Keratinocyte (primary cell): ENCODE measurements at regions not wholly inside any gene's neighbourhood (a gene's known extent, or its start where the extent isn't known, plus 50 kb on each side); places are given as distances from the start of the nearest gene placed in this dataset.

ENCODE experiments used
- DNase-seq: peaks from one replicate; pipeline ENCODE4 v3.0.0-alpha.2; 2011; ENCODE audit warnings: low read depth, missing footprints, low spot score
- FAIRE-seq: peaks from 2 replicates; lab custom pipeline; 2011; peaks lifted over from hg19 to GRCh38; lab: Jason Lieb, UNC
- H2AFZ ChIP-seq: 2 replicates; pipeline ENCODE4 v1.6.0; 2012; ENCODE audit warnings: low read length, control low read depth, inconsistent platforms; ENCODE audit not compliant: control insufficient read depth
- H3K27ac ChIP-seq: 2 replicates; pipeline ENCODE4 v1.5.1; 2011; ENCODE audit warnings: low read length; ENCODE audit not compliant: control insufficient read depth, insufficient read depth
- H3K27me3 ChIP-seq: 3 replicates; pipeline ENCODE4 v1.6.0; 2011; ENCODE audit warnings: low read length; ENCODE audit not compliant: control insufficient read depth, insufficient read depth; ENCODE audit errors: extremely low read depth
- H3K36me3 ChIP-seq, 2 experiments: 2 replicates in 1 of 2; 3 replicates in 1 of 2; pipeline ENCODE4 v1.5.1; 2011; ENCODE audit warnings: low read length in 2 of 2, mild to moderate bottlenecking in 1 of 2; ENCODE audit not compliant: control insufficient read depth in 2 of 2, insufficient read depth in 2 of 2; ENCODE audit errors: extremely low read depth in 1 of 2
- H3K4me1 ChIP-seq: 3 replicates; pipeline ENCODE4 v1.5.1; 2011; ENCODE audit warnings: low read length; ENCODE audit not compliant: control insufficient read depth, insufficient read depth; ENCODE audit errors: extremely low read depth
- H3K4me2 ChIP-seq: 3 replicates; pipeline ENCODE4 v1.6.0; 2011; ENCODE audit warnings: low read depth, low read length; ENCODE audit not compliant: control insufficient read depth, insufficient read depth; ENCODE audit errors: extremely low read depth
- H3K4me3 ChIP-seq, 3 experiments: fragments of 200-600 bp in 1 of 3; sonication (generic) in 1 of 3; 2 replicates in 2 of 3; 3 replicates in 1 of 3; pipeline ENCODE4 v1.5.1; 2011 to 2016; ENCODE audit warnings: low read length in 3 of 3, mild to moderate bottlenecking in 3 of 3, control low read depth in 2 of 3, inconsistent platforms in 1 of 3, low read depth in 1 of 3, mixed read lengths in 1 of 3, mixed run types in 1 of 3, moderate library complexity in 1 of 3; ENCODE audit not compliant: control insufficient read depth in 2 of 3, insufficient read depth in 2 of 3; ENCODE audit errors: extremely low read depth in 1 of 3
- H3K79me2 ChIP-seq: 2 replicates; pipeline ENCODE4 v1.6.0; 2012; ENCODE audit warnings: low read length; ENCODE audit not compliant: control insufficient read depth, insufficient read depth
- H3K9ac ChIP-seq: 3 replicates; pipeline ENCODE4 v1.6.0; 2011; ENCODE audit warnings: low read length; ENCODE audit not compliant: control insufficient read depth, insufficient read depth; ENCODE audit errors: extremely low read depth
- H3K9me1 ChIP-seq: 3 replicates; pipeline ENCODE4 v1.6.0; 2011; ENCODE audit warnings: low read length; ENCODE audit not compliant: control insufficient read depth, insufficient read depth; ENCODE audit errors: extremely low read depth
- H3K9me3 ChIP-seq: 2 replicates; pipeline ENCODE4 v1.5.1; 2012; ENCODE audit warnings: low read depth, low read length; ENCODE audit not compliant: control insufficient read depth
- H4K20me1 ChIP-seq: 3 replicates; pipeline ENCODE4 v1.6.0; 2011; ENCODE audit warnings: low read length; ENCODE audit not compliant: control insufficient read depth, insufficient read depth; ENCODE audit errors: extremely low read depth
- EZH2 ChIP-seq: IDR thresholded peaks from one replicate; pipeline ENCODE4 v1.6.1; 2012; ENCODE audit warnings: inconsistent platforms, mild to moderate bottlenecking, low read length, moderate library complexity
- dilution Hi-C: fragments of 300-500 bp; cut with MboI; formaldehyde crosslinking; loops from one replicate; pipeline ENCODE4 v1.7.0; 2020; ENCODE audit warnings: low sequenced_read_pairs; ENCODE audit not compliant: extremely low pct_ligation_motif_present
- TF ChIP-seq, protein P1 (sequence below), 3 experiments: IDR thresholded peaks in 1 of 3; conservative IDR thresholded peaks in 1 of 3; optimal IDR thresholded peaks in 1 of 3; 2 replicates in 2 of 3; 3 replicates in 1 of 3; pipeline versions ENCODE3 to v1.5.1; 2011; ENCODE audit warnings: low read length in 3 of 3, mild to moderate bottlenecking in 3 of 3, moderate library complexity in 2 of 3, control low read depth in 1 of 3, inconsistent platforms in 1 of 3; ENCODE audit not compliant: insufficient read depth in 2 of 3; ENCODE audit errors: extremely low read depth in 1 of 3

DNA sequence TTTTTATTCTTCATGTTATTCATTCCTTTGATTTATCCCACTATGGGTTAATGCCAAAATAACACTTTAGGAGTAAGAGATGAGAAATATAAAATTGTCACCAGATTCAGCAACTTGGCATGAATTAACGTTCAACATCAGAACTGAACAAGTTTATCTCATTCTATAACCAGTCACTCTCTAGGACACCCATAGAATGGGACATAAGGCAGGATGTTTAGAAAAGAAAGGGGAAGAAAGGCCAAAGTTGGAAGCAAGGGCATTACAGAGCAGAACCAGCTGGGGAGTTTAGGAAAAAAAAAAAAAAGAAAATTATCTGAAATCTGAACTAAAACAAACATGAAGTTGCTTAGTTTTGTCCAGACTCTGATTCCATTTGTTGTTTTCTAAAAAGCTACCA, 211.0 kb downstream of the PMAIP1 start:
- Histone ChIP-seq H3K9me3 (no peaks in the 10 kb centered on the region), H3K4me1 (no peaks in the 10 kb centered on the region), H4K20me1 (no peaks in the 10 kb centered on the region), H3K27me3 (no peaks in the 10 kb centered on the region), H3K4me3 (no peak overlapping the region), H2AFZ (no peak overlapping the region), H3K36me3 (no peaks in the 10 kb centered on the region), H3K27ac (no peak overlapping the region), H3K9ac (no peak overlapping the region), H3K79me2 (no peaks in the 10 kb centered on the region), H3K9me1 (no peaks in the 10 kb centered on the region), H3K4me2 (no peak overlapping the region)
- TF ChIP-seq, protein P1, sequence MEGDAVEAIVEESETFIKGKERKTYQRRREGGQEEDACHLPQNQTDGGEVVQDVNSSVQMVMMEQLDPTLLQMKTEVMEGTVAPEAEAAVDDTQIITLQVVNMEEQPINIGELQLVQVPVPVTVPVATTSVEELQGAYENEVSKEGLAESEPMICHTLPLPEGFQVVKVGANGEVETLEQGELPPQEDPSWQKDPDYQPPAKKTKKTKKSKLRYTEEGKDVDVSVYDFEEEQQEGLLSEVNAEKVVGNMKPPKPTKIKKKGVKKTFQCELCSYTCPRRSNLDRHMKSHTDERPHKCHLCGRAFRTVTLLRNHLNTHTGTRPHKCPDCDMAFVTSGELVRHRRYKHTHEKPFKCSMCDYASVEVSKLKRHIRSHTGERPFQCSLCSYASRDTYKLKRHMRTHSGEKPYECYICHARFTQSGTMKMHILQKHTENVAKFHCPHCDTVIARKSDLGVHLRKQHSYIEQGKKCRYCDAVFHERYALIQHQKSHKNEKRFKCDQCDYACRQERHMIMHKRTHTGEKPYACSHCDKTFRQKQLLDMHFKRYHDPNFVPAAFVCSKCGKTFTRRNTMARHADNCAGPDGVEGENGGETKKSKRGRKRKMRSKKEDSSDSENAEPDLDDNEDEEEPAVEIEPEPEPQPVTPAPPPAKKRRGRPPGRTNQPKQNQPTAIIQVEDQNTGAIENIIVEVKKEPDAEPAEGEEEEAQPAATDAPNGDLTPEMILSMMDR (optimal IDR thresholded peaks at IDR 0.05 in 1 of 3, IDR thresholded peaks at IDR 0.05 in 1 of 3, conservative IDR thresholded peaks at IDR 0.05 in 1 of 3; ENCODE audit: extremely low read depth in 1 of 3, insufficient read depth in 2 of 3, low read length in 3 of 3), result no peak
- TF ChIP-seq EZH2, result no peak
- DNase-seq (no peak), FAIRE-seq (no peak)
- dilution Hi-C loops, result no loop called here

DNA sequence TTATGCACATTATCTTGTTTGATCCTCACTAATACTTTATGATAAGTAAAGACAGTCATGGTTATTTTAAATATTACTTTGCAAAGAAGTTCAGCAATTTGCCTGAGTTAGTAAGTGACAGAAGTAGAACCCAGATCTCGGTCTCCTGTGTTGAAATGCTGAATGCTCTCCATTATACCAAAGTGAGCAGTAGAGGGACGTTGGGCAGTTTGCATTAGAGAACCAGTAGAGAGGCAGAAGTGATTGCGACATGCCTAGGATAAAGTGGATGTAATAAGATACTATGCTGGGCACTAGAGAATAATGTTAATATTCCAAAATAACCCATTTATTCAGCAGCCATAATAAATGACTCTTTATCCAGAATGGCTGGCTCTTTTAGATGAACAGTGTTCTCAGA, 201.0 kb downstream of the PMAIP1 start:
- Histone ChIP-seq H3K36me3 (no peaks in the 10 kb centered on the region), H3K79me2 (no peaks in the 10 kb centered on the region), H3K27me3 (no peaks in the 10 kb centered on the region), H3K9ac (no peak overlapping the region), H3K27ac (no peak overlapping the region), H2AFZ (no peak overlapping the region), H3K9me3 (no peaks in the 10 kb centered on the region), H3K4me1 (no peaks in the 10 kb centered on the region), H3K4me2 (no peak overlapping the region), H4K20me1 (no peaks in the 10 kb centered on the region), H3K4me3 (no peak overlapping the region), H3K9me1 (no peaks in the 10 kb centered on the region)
- no peak for DNase-seq
- FAIRE-seq, result no peak
- TF ChIP-seq, protein P1 (optimal IDR thresholded peaks at IDR 0.05 in 1 of 3, IDR thresholded peaks at IDR 0.05 in 1 of 3, conservative IDR thresholded peaks at IDR 0.05 in 1 of 3; ENCODE audit: extremely low read depth in 1 of 3, insufficient read depth in 2 of 3, low read length in 3 of 3), result no peak
- no peak for TF ChIP-seq EZH2
- dilution Hi-C loops, result no loop called here
